Kasumi-1 (cell line): ENCODE measurements at regions not wholly inside any gene's neighbourhood (a gene's known extent, or its start where the extent isn't known, plus 50 kb on each side); places are given as distances from the start of the nearest gene placed in this dataset.
A peak's percentile ranks its signal among the peaks of the same experiment; 100 is the strongest.

ENCODE experiments used
- DNase-seq, 2 experiments: peaks; one replicate each; lab custom pipeline; 2025; lab: John Stamatoyannopoulos, UW

- peak in 1 of 2 experiments; percentile 28 for DNase-seq
Observed at GRCh38 chr6:53216301-53216700, 67.7 kb upstream of the GCM1 start.

GRCh38 chr6:53214172-53214571 is 65.5 kb upstream of the GCM1 start:
- DNase-seq: no peak

- DNase-seq: no peak
Observed at GRCh38 chr6:53210811-53211210, 62.2 kb upstream of the GCM1 start.

- DNase-seq: no peak
Observed at GRCh38 chr6:53209681-53210080, 61.0 kb upstream of the GCM1 start.

- DNase-seq: no peak
Observed at GRCh38 chr6:53205778-53206177, 57.1 kb upstream of the GCM1 start.

- no peak for DNase-seq
Observed at GRCh38 chr6:53203483-53203882, 54.8 kb upstream of the GCM1 start.

- DNase-seq: no peak
Observed at GRCh38 chr6:53202052-53202451, 53.4 kb upstream of the GCM1 start.

- DNase-seq: no peak
Observed at GRCh38 chr6:53201270-53201669, 52.6 kb upstream of the GCM1 start.

GRCh38 chr6:53199765-53200164 is 51.1 kb upstream of the GCM1 start:
- DNase-seq: no peak

GRCh38 chr6:53199156-53199555 is 50.5 kb upstream of the GCM1 start:
- DNase-seq: no peak
